NCI-H1930 (cell line): ENCODE measurements at regions not wholly inside any gene's neighbourhood (a gene's known extent, or its start where the extent isn't known, plus 50 kb on each side); places are given as distances from the start of the nearest gene placed in this dataset.

ENCODE experiments used
- DNase-seq, 2 experiments: peaks; one replicate each; lab custom pipeline; 2025; lab: John Stamatoyannopoulos, UW

GRCh38 chr1:185581020-185581419 lies 153.2 kb upstream of the HMCN1 start:
- no peak for DNase-seq

GRCh38 chr1:185578293-185578692 lies 155.9 kb upstream of the HMCN1 start:
- DNase-seq, result no peak

- no peak for DNase-seq
These were observed 159.9 kb upstream of the HMCN1 start for GRCh38 chr1:185574139-185574875.

GRCh38 chr1:185573677-185574076 lies 160.5 kb upstream of the HMCN1 start:
- no peak for DNase-seq

- no peak for DNase-seq
These were observed 161.0 kb upstream of the HMCN1 start for GRCh38 chr1:185573162-185573561.

- no peak for DNase-seq
These were observed 163.2 kb upstream of the HMCN1 start for GRCh38 chr1:185570962-185571361.

GRCh38 chr1:185568155-185569123 lies 165.8 kb upstream of the HMCN1 start:
- DNase-seq, result no peak

GRCh38 chr1:185567440-185567839 lies 166.8 kb upstream of the HMCN1 start:
- no peak for DNase-seq

- no peak for DNase-seq
These were observed 167.2 kb upstream of the HMCN1 start for GRCh38 chr1:185566995-185567394.

GRCh38 chr1:185565302-185565701 lies 168.9 kb upstream of the HMCN1 start:
- no peak for DNase-seq

- DNase-seq, result no peak
These were observed 169.4 kb upstream of the HMCN1 start for GRCh38 chr1:185564816-185565215.

- DNase-seq, result no peak
These were observed 171.5 kb upstream of the HMCN1 start for GRCh38 chr1:185562461-185563359.

- no peak for DNase-seq
These were observed 172.6 kb upstream of the HMCN1 start for GRCh38 chr1:185561629-185562028.

- DNase-seq, result no peak
These were observed 173.4 kb upstream of the HMCN1 start for GRCh38 chr1:185560760-185561159.

- DNase-seq, result peak; percentile 8 to 10
These were observed 174.4 kb upstream of the HMCN1 start for GRCh38 chr1:185559684-185560331.

GRCh38 chr1:185559151-185559550 lies 175.0 kb upstream of the HMCN1 start:
- DNase-seq, result no peak

- no peak for DNase-seq
These were observed 177.6 kb upstream of the HMCN1 start for GRCh38 chr1:185556561-185556960.

- no peak for DNase-seq
These were observed 178.4 kb upstream of the HMCN1 start for GRCh38 chr1:185555743-185556142.

- DNase-seq, result no peak
These were observed 183.2 kb upstream of the HMCN1 start for GRCh38 chr1:185551008-185551407.

- no peak for DNase-seq
These were observed 184.3 kb upstream of the HMCN1 start for GRCh38 chr1:185549906-185550305.

GRCh38 chr1:185546029-185546428 lies 188.2 kb upstream of the HMCN1 start:
- no peak for DNase-seq
